ENCODE measurements at regions not wholly inside any gene's neighbourhood (a gene's known extent, or its start where the extent isn't known, plus 50 kb on each side); places are given as distances from the start of the nearest gene placed in this dataset.

DNA sequence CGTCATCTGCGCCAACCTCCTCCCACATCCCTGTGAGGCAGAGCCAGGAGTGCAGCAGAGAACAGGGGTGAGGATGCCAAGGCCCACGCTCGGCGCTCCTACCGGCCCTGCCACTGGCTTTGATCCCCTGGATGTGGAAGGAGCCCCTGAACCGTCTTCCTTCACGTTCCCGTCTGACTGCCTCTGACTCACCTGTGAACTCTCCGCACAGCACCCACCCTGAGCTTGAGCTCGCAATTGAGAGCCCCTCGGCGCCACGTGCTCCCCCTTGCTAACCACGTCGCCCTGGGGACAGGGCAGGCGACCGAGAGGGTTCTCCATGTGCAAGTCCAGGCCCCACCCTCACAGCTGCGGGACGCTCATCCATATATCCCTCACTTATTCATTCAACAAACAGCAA lies 645.3 kb downstream of the BRD1 start:
- H3K4me3 Mint-ChIP-seq = no peak overlapping the region
- H3K27ac Mint-ChIP-seq = no peak overlapping the region
- POLR2A ChIA-PET = no interaction called here
- peaks cover 3 to 39% (median 19%) of the 10 kb centered on the region in 5 donors for H3K27me3 Mint-ChIP-seq
- H3K9me3 Mint-ChIP-seq = no peaks in the 10 kb centered on the region
- ATAC-seq = no peak
- no peaks in the 10 kb centered on the region for H3K4me1 Mint-ChIP-seq
- no peak for DNase-seq
- no peaks in the 10 kb centered on the region for H3K36me3 Mint-ChIP-seq

DNA sequence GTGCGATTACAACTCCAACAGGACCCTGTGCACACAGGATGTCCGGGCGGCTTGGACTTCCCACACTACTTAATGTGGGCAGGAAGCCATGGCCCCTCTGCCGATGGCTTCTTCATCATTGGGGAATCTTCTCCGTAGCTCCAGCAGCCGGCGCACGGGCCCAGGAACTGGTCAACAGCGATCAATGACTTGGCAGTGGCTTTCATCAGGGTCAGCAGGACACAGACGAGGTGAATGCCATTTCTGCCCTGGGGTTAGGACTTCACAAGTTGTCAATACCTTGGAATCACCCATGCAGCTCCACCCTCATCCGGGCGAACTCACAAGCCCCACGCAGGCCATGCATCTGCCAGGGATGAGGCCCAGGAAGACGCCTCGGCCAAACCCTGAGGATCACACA lies 645.7 kb downstream of the BRD1 start:
- POLR2A ChIA-PET = no interaction called here
- ATAC-seq (no peak), DNase-seq (peak in 1 of 10 donors; percentile 41)
- H3K36me3 Mint-ChIP-seq = no peaks in the 10 kb centered on the region
- no peak overlapping the region for H3K4me3 Mint-ChIP-seq
- no peak overlapping the region for H3K27ac Mint-ChIP-seq
- H3K4me1 Mint-ChIP-seq = no peaks in the 10 kb centered on the region
- H3K9me3 Mint-ChIP-seq = no peaks in the 10 kb centered on the region
- peaks cover 3 to 39% (median 18%) of the 10 kb centered on the region in 5 donors for H3K27me3 Mint-ChIP-seq

DNA sequence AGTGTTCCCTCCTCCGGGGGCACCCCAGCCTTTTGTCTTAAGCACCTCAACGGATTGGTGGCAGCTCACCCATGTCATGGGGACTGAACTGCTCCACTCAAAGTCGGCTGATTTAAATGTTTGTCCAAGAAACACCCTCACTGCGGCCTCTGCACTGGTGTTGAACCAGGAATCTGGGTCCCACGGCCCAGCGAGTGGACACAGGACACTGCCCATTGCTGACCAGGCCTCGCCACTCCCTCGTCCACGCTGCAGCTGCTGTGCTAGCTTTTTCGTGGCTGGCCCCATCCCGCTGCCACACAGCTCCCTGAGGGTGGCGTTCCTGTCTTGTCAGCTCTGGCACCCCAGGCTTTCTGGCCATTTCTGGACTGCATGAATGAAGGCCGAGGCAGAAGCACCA lies 646.2 kb downstream of the BRD1 start:
- Mint-ChIP-seq H3K36me3 (no peaks in the 10 kb centered on the region), H3K9me3 (no peaks in the 10 kb centered on the region), H3K27me3 (peaks cover 3 to 40% (median 18%) of the 10 kb centered on the region in 5 donors), H3K4me3 (no peak overlapping the region), H3K27ac (no peak overlapping the region), H3K4me1 (no peaks in the 10 kb centered on the region)
- DNase-seq = peak in 1 of 10 donors; percentile 44
- POLR2A ChIA-PET = no interaction called here
- ATAC-seq = no peak

DNA sequence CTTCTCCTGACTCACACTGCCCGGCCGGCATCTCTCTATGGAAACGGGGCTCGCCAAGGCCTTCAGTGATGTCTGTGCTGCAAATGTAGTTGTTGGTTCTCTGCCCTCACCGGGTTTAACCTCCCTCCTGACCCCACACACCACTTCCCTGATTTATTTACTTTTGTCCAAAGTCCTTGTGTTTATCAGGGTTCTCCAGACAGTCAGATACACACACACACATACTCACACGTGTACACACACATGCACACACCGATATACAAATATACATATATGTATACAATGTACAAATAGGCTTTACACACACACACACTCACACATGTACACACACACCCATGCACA lies 647.0 kb downstream of the BRD1 start:
- no peak overlapping the region for H3K27ac Mint-ChIP-seq

DNA sequence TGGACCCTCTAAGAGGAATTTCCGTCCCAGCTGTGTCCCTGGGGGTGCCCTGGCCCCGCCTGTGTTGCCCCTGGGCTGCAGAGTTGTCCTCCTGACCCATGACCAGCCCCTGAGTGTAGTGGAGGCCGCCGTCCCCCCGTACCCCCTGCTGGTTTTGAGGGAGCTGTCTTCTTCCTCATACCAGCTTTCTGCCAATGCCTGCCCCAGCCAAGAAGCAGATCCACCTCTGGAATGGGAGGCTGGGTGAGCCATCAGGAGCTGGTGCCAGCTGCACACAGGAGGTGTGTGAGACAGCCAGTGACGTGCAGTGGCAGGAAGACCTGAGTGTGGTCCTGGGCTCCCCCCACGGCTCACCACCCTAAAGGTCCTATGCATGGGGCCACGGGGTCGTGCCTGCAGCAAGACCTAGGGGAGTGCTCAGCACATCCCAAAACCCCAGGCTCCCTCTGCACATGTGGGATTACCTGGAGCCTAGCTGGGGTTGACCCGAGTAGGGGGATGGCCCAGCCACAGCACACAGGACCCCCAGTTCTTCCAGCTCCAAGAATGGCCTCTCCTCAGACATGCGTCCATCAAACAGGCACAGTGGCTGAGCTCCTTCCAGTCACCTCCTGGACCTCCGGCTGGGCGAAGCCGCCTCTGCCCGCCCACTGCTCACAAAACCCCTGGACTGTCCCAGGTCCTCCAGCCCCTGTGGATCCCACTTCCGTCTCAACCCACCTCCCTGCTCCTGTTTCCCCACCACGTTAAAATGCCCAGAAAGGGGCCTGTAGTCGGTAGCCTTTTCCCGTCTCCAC lies 647.6 kb downstream of the BRD1 start:
- POLR2A ChIA-PET = no interaction called here
- Mint-ChIP-seq H3K4me1 (no peaks in the 10 kb centered on the region), H3K4me3 (no peak overlapping the region), H3K27me3 (peaks cover 0 to 40% (median 18%) of the 10 kb centered on the region in 5 donors), H3K27ac (peak overlapping the region in 1 of 10 donors; percentile 53), H3K36me3 (no peaks in the 10 kb centered on the region), H3K9me3 (no peaks in the 10 kb centered on the region)
- ATAC-seq = no peak
- DNase-seq = peak in 1 of 10 donors; percentile 50

More for the DNA sequence above, 647.0 kb downstream of the BRD1 start:
- Mint-ChIP-seq H3K36me3 (no peaks in the 10 kb centered on the region), H3K9me3 (no peaks in the 10 kb centered on the region), H3K4me1 (no peaks in the 10 kb centered on the region), H3K27me3 (peaks cover 3 to 40% (median 22%) of the 10 kb centered on the region in 5 donors), H3K4me3 (no peak overlapping the region)
- DNase-seq (peak in 1 of 10 donors; percentile 41), ATAC-seq (no peak)
- POLR2A ChIA-PET = no interaction called here

DNA sequence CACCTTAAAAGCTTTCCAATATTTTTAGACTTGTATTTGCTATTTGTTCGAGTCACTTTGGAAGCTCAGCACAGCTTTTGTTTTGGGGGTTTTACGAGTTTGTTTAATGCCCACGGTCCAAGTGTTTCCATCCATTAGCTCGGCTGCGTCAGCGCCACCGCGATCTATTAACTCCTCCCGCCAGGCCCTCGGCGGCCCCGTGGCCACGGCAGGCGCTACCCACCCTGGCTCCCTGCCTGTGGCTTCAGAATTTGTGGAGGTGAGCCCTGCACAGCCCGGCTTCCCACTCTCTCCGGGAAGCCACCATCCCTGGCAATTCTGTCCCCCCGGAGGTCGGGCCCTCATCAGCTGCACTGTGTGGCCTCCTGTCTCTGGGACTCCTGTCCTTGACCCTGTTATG lies 648.5 kb downstream of the BRD1 start:
- H3K9me3 Mint-ChIP-seq = no peaks in the 10 kb centered on the region
- peak in 1 of 10 donors; percentile 26 for DNase-seq
- H3K27me3 Mint-ChIP-seq = peaks cover 0 to 44% (median 18%) of the 10 kb centered on the region in 5 donors
- no peak for ATAC-seq
- no peak overlapping the region for H3K27ac Mint-ChIP-seq
- POLR2A ChIA-PET = no interaction called here
- H3K4me3 Mint-ChIP-seq = no peak overlapping the region
- no peaks in the 10 kb centered on the region for H3K4me1 Mint-ChIP-seq
- H3K36me3 Mint-ChIP-seq = no peaks in the 10 kb centered on the region

DNA sequence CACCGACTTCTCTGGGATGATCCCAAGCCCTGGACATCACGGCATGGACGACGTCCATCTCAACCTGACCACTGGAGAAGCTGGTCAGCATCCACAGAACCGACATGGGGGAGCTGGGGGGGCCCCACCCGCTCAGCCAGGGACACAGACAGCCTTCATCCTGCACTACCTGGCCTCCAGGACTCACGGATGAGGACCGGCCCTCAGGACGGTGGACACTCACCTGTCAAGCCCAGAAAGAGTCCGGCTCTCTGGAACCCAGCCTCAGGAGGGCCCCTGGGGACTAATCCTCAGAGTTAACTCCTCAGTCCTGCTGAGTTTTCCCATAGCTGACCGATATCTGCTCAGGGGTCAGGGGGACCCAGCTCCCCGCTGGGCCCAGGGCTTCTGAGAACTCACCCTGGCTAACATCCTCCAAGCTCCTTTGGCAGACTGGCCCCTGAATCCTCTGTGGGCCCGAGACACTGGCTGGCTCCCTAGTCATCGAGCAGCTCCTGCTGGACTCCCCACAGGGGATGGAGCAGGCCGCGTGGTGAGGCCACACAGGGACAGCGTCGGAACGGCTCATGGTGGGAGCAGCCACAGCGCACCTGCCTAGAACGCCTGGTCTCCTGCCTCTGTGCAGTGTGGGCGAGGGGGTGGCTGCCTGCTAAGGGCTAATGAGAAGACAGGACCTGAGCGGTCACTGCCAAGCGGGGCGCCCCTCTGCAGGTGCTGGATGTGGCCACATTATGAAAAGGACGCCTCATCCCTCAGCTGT lies 649.2 kb downstream of the BRD1 start:
- Mint-ChIP-seq H3K4me3 (no peak overlapping the region), H3K27ac (no peak overlapping the region), H3K27me3 (peaks cover 3 to 44% (median 17%) of the 10 kb centered on the region in 5 donors), H3K36me3 (no peaks in the 10 kb centered on the region), H3K4me1 (no peaks in the 10 kb centered on the region), H3K9me3 (no peaks in the 10 kb centered on the region)
- POLR2A ChIA-PET = no interaction called here
- DNase-seq (peak in 1 of 10 donors; percentile 55), ATAC-seq (no peak)

DNA sequence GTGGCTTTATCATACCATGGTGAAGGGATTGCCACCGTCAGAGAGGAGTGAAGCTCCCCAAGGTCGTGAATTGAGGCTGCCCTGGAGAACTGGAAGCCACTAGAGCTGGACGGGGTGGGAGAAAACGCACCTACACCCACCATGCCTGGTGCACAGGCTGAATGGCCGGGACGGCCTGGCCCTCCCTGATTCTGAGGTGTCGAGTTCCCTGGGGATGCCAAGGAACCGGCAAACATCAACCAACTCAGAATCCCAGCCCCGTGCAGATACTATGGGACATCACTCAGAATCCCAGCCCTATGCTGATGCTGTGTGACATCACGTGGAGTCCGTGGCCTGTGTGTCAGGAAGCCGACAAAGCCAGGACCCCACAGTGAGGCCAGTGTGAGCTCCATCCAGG lies 650.0 kb downstream of the BRD1 start:
- H3K36me3 Mint-ChIP-seq = peaks cover 0 to under 1% (median 0%) of the 10 kb centered on the region in 3 donors
- no peak overlapping the region for H3K4me3 Mint-ChIP-seq
- peaks cover 3 to 37% (median 15%) of the 10 kb centered on the region in 5 donors for H3K27me3 Mint-ChIP-seq
- ATAC-seq = no peak
- H3K9me3 Mint-ChIP-seq = peaks cover 0 to 2% (median 0%) of the 10 kb centered on the region in 9 donors
- no peak overlapping the region for H3K27ac Mint-ChIP-seq
- H3K4me1 Mint-ChIP-seq = no peaks in the 10 kb centered on the region
- POLR2A ChIA-PET = no interaction called here
- DNase-seq = peak in 1 of 10 donors; percentile 54

DNA sequence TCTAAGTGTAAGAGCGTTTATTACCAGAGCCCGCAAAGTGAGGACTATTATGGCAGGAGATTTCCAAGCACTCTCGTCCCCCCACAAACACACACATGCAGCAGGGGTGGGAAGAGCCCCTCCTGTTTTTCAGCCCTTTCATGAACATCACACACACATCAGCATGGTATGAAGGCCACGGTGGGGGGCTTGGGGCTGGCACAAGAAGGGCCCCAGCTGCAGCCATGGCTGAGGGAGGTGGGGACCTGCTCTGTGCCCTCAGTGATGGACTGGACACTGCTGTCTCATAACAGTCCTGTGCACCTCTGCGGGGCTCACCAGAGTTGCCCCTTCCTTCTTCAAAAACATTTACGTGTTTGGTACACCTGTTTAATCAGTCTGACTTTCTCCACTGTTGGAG lies 650.7 kb downstream of the BRD1 start:
- Mint-ChIP-seq H3K36me3 (peaks cover 0 to 5% (median 0%) of the 10 kb centered on the region in 3 donors), H3K27ac (no peak overlapping the region), H3K9me3 (peaks cover 0 to 7% (median 0%) of the 10 kb centered on the region in 9 donors), H3K27me3 (peaks cover 3 to 32% (median 13%) of the 10 kb centered on the region in 5 donors), H3K4me1 (no peaks in the 10 kb centered on the region), H3K4me3 (no peak overlapping the region)
- ATAC-seq (no peak), DNase-seq (peak in 1 of 10 donors; percentile 56)
- POLR2A ChIA-PET = no interaction called here

DNA sequence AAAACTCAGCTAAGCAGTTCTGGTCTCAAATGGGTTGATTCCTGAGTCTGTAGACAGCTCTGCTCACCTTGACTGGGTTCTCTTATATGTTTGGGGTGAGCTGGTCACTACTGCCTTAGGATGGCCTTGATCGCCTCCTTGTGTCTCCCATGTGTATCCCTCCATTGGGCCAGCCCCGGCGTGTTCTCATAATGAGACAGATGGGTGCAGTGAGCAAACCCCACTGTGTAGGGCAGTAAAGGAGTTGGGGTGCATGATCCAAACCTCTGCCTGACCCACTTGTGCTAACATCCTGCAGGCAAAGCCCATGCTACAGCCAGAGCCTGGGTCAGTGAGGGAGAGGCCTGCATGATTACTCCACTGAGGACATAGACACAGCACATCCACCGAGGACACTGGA lies 657.6 kb downstream of the BRD1 start:
- Mint-ChIP-seq H3K9me3 (peaks cover 0 to 17% (median 9%) of the 10 kb centered on the region in 9 donors), H3K4me1 (no peaks in the 10 kb centered on the region), H3K36me3 (peaks cover 0 to 5% (median 0%) of the 10 kb centered on the region in 3 donors), H3K4me3 (no peak overlapping the region), H3K27ac (no peak overlapping the region), H3K27me3 (peaks cover 0 to 7% (median 5%) of the 10 kb centered on the region in 5 donors)
- ATAC-seq (no peak), DNase-seq (peak in 1 of 10 donors; percentile 19)
- POLR2A ChIA-PET = no interaction called here

DNA sequence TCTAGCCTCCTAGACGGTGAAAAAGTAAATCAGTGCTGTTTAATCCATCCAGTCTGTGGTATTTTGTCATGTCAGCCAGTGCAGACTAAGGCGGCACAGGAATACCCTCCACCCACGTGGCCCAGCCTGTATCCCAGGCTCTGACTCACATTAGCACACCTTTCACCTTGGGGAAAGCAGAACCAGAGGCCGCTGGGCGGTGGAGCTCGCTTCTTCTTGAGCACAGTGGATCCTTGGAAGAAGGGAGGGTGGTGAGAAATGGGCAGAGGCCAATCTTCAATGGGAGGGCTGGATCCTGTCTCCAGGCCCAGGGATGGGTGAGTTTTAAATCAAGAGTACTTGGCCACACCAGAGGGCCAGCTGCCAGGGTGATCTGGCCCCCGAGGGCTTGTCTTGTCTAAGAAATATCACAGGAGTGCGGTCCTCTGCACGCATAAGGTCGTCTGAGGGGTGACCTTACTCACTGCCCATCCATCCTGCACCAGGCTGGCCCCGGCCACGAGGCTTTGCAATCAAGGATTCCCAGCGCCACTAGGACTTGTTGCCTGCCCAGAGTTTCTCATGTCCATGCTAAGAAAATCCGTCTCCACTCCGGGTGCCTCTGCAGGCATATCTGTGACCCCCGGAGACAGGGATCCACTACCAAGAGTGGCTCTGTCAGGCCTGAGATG lies 658.5 kb downstream of the BRD1 start:
- POLR2A ChIA-PET = no interaction called here
- Mint-ChIP-seq H3K4me1 (no peaks in the 10 kb centered on the region), H3K4me3 (no peak overlapping the region), H3K27me3 (peaks cover 0 to 5% (median 4%) of the 10 kb centered on the region in 5 donors), H3K27ac (no peak overlapping the region), H3K9me3 (peaks cover 0 to 17% (median 9%) of the 10 kb centered on the region in 9 donors), H3K36me3 (peaks cover 0 to 5% (median 0%) of the 10 kb centered on the region in 3 donors)
- ATAC-seq (no peak), DNase-seq (peak in 1 of 10 donors; percentile 42)

DNA sequence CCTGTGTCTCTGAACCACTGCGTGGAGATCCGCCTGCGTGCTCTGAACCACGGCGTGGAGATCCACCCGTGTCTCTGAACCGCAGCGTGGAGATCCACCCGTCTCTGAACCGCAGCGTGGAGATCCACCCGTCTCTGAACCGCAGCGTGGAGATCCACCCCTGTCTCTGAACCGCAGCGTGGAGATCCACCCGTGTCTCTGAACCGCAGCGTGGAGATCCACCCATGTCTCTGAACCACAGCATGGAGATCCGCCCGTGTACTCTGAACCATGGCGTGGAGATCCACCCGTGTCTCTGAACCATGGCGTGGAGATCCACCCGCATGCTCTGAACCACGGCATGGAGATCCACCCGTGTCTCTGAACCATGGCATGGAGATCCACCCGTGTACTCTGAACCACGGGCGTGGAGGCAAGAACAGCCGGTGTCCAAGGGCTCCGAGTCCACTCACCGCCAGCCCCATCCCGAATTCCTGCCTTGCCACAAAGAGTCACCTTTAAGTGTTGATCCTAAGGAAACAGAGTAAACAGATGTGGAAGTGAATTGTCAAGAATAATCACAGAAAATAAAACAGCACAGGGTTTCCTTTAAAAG lies 659.4 kb downstream of the BRD1 start:
- POLR2A ChIA-PET = no interaction called here
- Mint-ChIP-seq H3K27ac (no peak overlapping the region), H3K9me3 (peaks cover 0 to 17% (median 9%) of the 10 kb centered on the region in 9 donors), H3K36me3 (peaks cover 0 to 5% (median 0%) of the 10 kb centered on the region in 3 donors), H3K27me3 (peaks cover 0 to 12% (median 7%) of the 10 kb centered on the region in 5 donors), H3K4me1 (no peaks in the 10 kb centered on the region), H3K4me3 (no peak overlapping the region)
- DNase-seq = no peak
- ATAC-seq = no peak

Data from naive thymus-derived CD8-positive, alpha-beta T cell (primary cell).